ENCODE measurements at regions not wholly inside any gene's neighbourhood (a gene's known extent, or its start where the extent isn't known, plus 50 kb on each side); places are given as distances from the start of the nearest gene placed in this dataset.
A peak's percentile ranks its signal among the peaks of the same experiment; 100 is the strongest.
"Not testable (repeated sequence)": the region's sequence is repeated elsewhere in the genome, so short reads cannot be mapped to it uniquely, and the experiment has no call there.

DNA sequence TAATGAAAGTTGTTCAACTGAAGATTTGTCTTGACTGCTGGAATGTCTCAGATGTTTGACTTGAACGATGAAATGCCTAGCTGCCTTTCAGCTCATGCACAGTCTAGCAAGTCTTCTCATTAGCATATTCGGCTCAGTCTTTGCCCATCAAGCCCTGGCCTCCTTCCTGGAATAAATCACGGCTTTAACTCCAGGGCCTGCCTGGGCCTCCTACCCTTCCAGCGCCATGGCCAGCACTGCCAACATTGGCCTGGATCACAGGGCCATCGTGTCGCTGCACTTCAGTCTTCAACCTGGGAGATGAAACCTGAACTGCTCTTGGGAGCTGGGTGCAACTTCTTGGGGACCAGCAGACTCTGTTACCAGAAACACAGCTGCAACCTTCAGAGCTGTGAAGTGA, 126.7 kb upstream of the TMEM260 start:
- Mint-ChIP-seq H3K4me1 (ENCODE audit: low read depth in 2 of 2) (no peaks in the 10 kb centered on the region), H3K27me3 (peaks cover 49 to 51% of the 10 kb centered on the region in 2 donors), H3K27ac (no peak overlapping the region), H3K9me3 (no peaks in the 10 kb centered on the region), H3K4me3 (no peak overlapping the region), H3K36me3 (ENCODE audit: insufficient read depth) (no peaks in the 10 kb centered on the region)
- DNase-seq = no peak
- ATAC-seq (replicated peaks) = no peak

DNA sequence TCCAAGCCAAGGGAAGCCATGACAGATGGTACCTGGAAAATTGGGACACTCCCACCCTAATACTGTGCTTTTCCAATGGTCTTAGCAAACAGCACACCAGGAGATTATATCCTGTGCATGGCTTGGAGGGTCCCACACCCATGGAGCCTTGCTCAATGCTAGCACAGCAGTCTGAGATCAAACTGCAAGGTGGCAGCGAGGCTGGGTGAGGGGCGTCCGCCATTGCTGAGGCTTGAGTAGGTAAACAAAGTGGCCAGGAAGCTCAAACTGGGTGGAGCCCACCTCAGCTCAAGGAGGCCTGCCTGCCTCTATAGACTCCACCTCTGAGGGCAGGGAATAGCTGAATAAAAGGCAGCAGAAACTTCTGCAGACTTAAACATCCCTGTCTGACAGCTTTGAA, 124.9 kb upstream of the TMEM260 start:
- H3K27me3 Mint-ChIP-seq = peaks cover 38 to 48% of the 10 kb centered on the region in 2 donors
- H3K9me3 Mint-ChIP-seq; H3K4me1 Mint-ChIP-seq (ENCODE audit: low read depth in 2 of 2); H3K4me3 Mint-ChIP-seq; ATAC-seq (replicated peaks); H3K36me3 Mint-ChIP-seq (ENCODE audit: insufficient read depth); H3K27ac Mint-ChIP-seq; DNase-seq: not testable (repeated sequence)

DNA sequence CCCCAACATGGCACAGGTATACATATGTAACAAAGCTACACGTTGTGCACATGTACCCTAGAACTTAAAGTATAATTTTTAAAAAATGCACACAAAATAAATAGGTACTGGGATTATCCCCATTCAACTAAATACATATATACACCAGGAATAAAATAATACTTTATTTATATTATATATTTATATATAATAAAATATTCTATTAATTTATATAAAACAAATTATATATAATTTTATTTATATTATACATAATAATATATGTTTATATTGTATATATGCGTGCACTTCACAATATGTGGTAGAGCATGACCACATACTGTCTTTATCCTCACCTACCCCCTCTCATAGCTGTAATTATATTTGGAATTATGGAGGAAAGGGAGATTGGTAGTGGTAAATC, 119.1 kb upstream of the TMEM260 start:
- ATAC-seq (replicated peaks) = no peak
- no peak overlapping the region for H3K27ac Mint-ChIP-seq
- no peaks in the 10 kb centered on the region for H3K36me3 Mint-ChIP-seq (ENCODE audit: insufficient read depth)
- no peaks in the 10 kb centered on the region for H3K9me3 Mint-ChIP-seq
- no peak overlapping the region for H3K4me3 Mint-ChIP-seq
- no peak for DNase-seq
- no peaks in the 10 kb centered on the region for H3K4me1 Mint-ChIP-seq (ENCODE audit: low read depth in 2 of 2)
- H3K27me3 Mint-ChIP-seq = peaks cover 54 to 67% of the 10 kb centered on the region in 2 donors

DNA sequence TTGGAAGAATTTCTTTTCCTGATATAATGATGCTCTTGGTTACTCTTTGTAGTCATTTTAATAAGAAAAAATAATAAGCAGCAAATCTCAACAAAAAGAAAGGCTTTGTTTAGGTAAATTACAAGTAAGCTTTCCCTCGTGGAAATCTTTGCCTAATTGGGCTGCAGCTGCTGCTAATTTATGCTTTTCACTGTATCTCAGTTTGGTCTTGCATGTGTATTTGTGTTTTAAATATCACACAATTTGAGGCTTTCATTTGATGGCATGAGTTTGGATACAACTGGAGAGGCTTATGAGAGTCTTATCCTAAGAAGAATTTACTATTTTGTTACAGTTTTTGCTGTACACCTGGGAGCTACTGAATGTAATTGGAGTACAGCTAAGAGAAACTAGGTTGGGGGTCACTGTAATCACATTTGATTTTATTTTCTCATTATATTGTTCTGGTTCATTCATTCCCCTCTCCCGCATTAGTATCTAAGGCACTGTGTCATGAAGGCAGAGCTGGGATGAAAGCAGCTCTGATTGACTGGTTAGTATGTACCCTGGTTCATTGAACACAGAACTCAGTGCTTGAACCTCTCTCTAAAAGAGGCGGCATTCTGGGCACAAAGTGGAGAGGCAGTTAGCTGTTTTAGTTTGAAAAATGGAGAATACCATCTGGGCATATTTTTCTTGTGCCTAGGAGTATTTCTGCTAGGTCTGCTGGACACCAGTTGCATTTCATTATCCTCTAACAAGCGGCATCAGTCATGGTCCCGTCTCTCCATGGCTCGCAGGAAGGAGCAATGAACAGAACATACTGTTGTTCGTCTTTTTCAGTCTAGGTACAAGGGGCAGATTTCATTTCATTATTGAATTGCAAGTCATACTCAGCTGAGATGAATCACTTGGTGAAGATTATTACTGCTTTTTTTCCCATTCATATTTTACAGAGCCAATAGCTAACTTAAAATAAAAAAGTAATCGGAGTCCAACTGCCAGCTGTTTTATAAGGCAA, 118.0 kb upstream of the TMEM260 start:
- Mint-ChIP-seq H3K4me1 (ENCODE audit: low read depth in 2 of 2) (no peaks in the 10 kb centered on the region), H3K36me3 (ENCODE audit: insufficient read depth) (no peaks in the 10 kb centered on the region), H3K27me3 (peaks cover 54 to 65% of the 10 kb centered on the region in 2 donors), H3K4me3 (no peak overlapping the region), H3K9me3 (no peaks in the 10 kb centered on the region), H3K27ac (no peak overlapping the region)
- DNase-seq = no peak
- no peak for ATAC-seq (replicated peaks)

DNA sequence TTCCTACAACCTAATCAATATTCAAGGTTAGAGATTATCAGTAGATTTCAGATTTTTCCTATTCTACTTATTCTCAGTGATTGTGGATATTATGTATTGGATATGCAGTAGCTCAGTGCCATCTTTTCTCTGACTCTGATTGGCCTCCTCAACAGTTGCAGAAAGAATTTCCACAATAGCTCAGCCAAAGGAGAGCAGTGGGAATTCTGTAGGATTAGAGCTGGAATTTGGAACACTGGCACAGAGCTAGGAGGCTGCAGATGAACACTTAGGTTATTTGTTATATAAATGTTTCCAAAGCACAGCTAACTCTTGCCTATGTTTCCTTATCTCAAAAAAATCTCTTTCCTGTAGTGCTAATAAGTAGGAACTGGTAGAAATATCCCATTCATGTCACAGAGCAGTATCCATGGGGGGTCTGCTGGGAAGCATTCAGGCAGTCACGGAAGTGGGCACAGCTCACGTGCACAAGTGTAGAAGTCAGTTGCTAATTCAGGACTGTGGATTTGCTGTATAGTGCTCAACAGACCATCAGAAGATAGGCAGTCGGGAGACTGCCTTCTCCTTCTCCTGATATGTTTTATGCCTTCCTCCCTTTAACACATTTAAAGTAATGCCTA, 116.2 kb upstream of the TMEM260 start:
- Mint-ChIP-seq H3K27ac (no peak overlapping the region), H3K27me3 (peaks cover 42 to 49% of the 10 kb centered on the region in 2 donors), H3K4me3 (no peak overlapping the region), H3K36me3 (ENCODE audit: insufficient read depth) (no peaks in the 10 kb centered on the region), H3K9me3 (no peaks in the 10 kb centered on the region), H3K4me1 (ENCODE audit: low read depth in 2 of 2) (no peaks in the 10 kb centered on the region)
- DNase-seq (no peak), ATAC-seq (replicated peaks) (no peak)

DNA sequence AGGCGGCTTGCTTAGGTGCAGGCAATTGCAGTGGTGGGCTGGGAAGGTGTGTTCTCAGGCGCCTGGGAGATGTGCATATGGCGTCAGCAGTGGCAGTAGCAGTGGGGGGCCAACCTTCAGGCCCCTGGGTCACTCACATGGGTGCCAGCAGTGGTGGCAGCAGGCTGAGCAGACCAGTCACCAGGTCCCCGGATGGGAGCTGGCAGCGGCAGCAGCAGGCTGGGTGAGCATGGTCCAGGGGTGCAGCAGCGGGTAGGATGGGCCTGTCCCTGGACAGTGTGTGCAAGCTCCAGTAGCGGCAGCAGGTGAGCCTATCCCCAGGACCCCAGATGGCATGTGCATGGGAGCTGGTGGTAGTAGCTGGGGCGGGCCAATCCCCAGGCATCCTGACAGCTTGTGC, 108.5 kb upstream of the TMEM260 start:
- ATAC-seq (replicated peaks) (no peak), DNase-seq (no peak)
- peaks cover 16 to 17% of the 10 kb centered on the region in 2 donors for H3K27me3 Mint-ChIP-seq
- no peaks in the 10 kb centered on the region for H3K9me3 Mint-ChIP-seq
- H3K36me3 Mint-ChIP-seq (ENCODE audit: insufficient read depth) = no peaks in the 10 kb centered on the region
- no peaks in the 10 kb centered on the region for H3K4me1 Mint-ChIP-seq (ENCODE audit: low read depth in 2 of 2)
- H3K4me3 Mint-ChIP-seq = no peak overlapping the region
- H3K27ac Mint-ChIP-seq = no peak overlapping the region

DNA sequence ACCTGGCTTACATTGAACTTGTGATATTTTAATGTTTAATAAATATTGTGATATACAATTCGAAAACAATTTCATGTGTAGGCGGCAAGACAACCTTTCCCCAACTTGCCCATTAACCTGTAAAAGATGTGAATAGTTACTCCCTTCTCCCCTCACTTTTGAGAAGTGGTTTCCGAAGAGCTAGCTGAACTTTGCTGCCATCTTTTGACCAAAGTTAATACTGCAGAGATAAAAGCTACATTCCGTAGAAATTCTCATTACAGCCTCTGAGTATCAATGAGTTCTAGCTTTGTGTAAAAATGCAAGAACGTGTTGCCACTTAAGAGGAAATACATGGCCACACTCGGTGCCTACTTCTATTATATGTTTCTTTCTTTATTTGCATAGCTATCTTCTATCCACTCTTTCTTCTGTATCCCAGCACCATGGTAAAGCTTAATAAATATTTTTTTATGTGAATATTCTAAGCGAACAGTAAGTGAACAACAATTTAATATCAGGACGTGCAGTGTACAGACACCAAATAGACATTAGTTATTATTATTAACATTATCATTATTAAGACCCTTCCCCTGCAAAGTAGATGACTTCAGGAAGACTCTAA, 105.1 kb upstream of the TMEM260 start:
- Mint-ChIP-seq H3K27me3 (peaks cover 17 to 23% of the 10 kb centered on the region in 2 donors), H3K27ac (no peak overlapping the region), H3K9me3 (no peaks in the 10 kb centered on the region), H3K36me3 (ENCODE audit: insufficient read depth) (no peaks in the 10 kb centered on the region), H3K4me3 (no peak overlapping the region), H3K4me1 (ENCODE audit: low read depth in 2 of 2) (no peaks in the 10 kb centered on the region)
- DNase-seq (peak; percentile 10 to 31 (median 10)), ATAC-seq (replicated peaks) (peak; percentile 36)

DNA sequence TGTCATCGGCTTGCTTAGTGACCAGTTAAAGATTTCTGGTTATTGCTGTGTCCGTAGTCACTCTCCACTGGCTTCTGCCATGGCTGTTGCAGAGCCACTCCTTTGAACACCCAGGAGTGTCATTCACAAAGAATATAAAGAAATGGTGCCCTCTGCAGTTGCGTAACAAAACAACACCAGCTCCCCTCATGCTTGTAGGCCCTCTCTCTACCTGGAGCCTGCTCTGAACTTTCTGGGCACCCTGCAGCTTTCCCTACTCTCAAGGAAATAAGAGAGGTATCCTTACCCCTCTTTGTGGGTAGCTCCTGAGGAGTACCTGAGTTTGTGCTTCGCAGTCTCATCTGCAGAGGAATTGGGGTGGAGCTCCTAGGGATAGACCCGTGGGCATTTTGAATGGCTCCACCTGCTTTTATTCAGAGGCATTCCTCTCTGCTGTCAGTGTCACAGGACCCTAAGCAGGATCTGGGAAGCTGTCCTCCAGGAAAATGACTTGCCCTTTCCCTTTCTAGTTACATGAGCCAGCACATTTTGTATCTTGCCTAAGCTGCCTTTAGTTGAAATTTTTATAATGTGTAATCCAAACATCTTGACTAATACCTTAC, 97.2 kb upstream of the TMEM260 start:
- Mint-ChIP-seq H3K9me3 (no peaks in the 10 kb centered on the region), H3K27ac (no peak overlapping the region), H3K4me3 (no peak overlapping the region), H3K4me1 (ENCODE audit: low read depth in 2 of 2) (no peaks in the 10 kb centered on the region), H3K27me3 (peaks cover 21 to 46% of the 10 kb centered on the region in 2 donors), H3K36me3 (ENCODE audit: insufficient read depth) (peaks cover 4% of the 10 kb centered on the region)
- no peak for DNase-seq
- no peak for ATAC-seq (replicated peaks)

DNA sequence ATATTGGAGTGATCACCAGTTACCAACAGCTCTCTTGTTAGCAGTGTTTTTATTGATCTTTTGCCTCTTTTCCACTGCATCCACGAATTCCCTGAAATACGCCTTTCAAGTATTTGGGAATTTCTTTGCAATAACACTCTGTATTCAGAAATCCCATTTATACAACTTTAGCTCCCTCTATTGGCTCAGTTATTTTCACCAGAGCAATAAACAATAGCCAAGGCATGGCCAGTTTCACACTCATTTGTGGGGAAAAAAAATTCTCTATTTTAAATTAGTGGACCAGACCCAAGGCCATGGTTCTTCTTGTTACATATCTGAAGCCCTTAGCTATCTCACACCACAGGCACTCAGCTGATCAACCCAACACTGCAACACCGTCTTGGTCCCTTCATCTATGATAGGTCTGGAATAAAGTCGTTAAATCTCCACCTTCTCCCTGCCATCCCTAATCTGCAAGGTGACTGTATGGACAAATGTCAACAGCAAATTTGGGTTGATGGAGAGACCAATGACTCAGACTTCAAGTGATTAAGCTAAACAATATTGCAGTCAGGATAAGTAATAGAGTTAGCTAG, 92.4 kb upstream of the TMEM260 start:
- Mint-ChIP-seq H3K4me1 (ENCODE audit: low read depth in 2 of 2) (peaks cover 0 to 4% of the 10 kb centered on the region in 2 donors), H3K4me3 (no peak overlapping the region), H3K27ac (no peak overlapping the region), H3K9me3 (no peaks in the 10 kb centered on the region), H3K27me3 (peaks cover 14 to 42% of the 10 kb centered on the region in 2 donors), H3K36me3 (ENCODE audit: insufficient read depth) (peaks cover 4% of the 10 kb centered on the region)
- no peak for ATAC-seq (replicated peaks)
- DNase-seq = no peak

DNA sequence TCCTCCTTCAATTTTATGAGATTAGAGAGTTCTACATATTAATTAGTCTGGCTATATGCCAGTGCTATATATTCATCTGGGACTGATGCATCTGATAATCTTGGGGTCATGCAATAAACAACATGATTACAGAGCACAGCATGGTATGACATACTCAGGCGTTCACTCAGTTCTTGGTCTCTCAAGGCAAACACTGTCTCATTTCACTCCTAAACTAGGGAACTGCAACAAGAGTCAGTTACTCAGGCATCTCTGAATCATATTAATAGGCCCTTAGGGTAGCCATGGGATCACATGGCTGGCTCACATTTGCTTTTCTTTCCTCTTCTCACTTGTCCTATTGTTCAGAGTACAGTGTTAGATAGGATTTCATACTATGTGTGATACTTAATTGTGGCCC, 91.8 kb upstream of the TMEM260 start:
- Mint-ChIP-seq H3K36me3 (ENCODE audit: insufficient read depth) (no peaks in the 10 kb centered on the region), H3K27me3 (peaks cover 8 to 36% of the 10 kb centered on the region in 2 donors)
- DNase-seq = no peak

DNA sequence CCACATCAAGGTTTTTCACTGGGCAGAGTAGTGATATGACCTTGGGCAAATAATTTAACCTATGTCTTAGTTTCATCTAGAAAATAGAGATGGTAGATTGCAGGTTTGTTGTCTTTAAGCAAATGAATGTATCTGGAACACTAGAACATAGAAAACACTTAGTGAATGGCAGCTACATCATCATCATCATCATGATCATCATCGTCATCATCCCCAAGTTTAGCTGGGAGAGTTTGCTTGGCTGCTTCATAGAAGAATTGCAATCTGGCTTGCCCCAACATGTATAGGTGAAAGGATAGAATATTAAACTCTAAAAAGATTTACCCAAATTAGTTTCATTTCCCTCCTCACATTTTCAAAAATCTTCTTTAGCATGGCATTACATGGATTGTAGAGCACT, 91.3 kb upstream of the TMEM260 start:
- ATAC-seq (replicated peaks) = no peak

More for the DNA sequence above, 91.8 kb upstream of the TMEM260 start:
- Mint-ChIP-seq H3K9me3 (no peaks in the 10 kb centered on the region), H3K27ac (no peak overlapping the region), H3K4me3 (no peak overlapping the region), H3K4me1 (ENCODE audit: low read depth in 2 of 2) (peaks cover 0 to 4% of the 10 kb centered on the region in 2 donors)
- ATAC-seq (replicated peaks) = no peak

DNA sequence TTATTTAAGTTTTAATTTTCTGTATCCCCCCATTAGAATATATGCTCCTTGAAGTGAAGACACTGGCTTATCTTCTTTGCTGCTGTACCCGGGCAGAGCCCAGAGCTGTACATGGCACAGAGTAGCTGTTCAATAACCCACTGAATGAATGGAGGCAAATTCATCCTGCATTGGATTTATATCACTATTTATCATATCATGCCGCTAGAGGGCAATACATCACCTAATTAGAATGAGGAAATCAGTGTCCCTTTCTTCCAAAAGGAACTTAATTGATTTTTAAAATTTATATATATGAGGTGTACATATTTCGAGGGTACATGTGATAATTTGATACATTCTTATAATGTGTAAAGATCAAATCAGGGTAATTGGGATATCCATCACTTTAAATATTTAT, 89.2 kb upstream of the TMEM260 start:
- no peak for DNase-seq
- Mint-ChIP-seq H3K4me1 (ENCODE audit: low read depth in 2 of 2) (peaks cover 0 to 4% of the 10 kb centered on the region in 2 donors), H3K27ac (no peak overlapping the region), H3K4me3 (no peak overlapping the region), H3K9me3 (no peaks in the 10 kb centered on the region), H3K36me3 (ENCODE audit: insufficient read depth) (no peaks in the 10 kb centered on the region), H3K27me3 (peaks cover 6 to 20% of the 10 kb centered on the region in 2 donors)
- no peak for ATAC-seq (replicated peaks)

More for the DNA sequence above, 91.3 kb upstream of the TMEM260 start:
- Mint-ChIP-seq H3K4me1 (ENCODE audit: low read depth in 2 of 2) (peaks cover 0 to 4% of the 10 kb centered on the region in 2 donors), H3K36me3 (ENCODE audit: insufficient read depth) (no peaks in the 10 kb centered on the region), H3K27ac (no peak overlapping the region), H3K27me3 (peaks cover 6 to 31% of the 10 kb centered on the region in 2 donors), H3K4me3 (no peak overlapping the region), H3K9me3 (no peaks in the 10 kb centered on the region)
- no peak for DNase-seq

Data from effector memory CD8-positive, alpha-beta T cell (primary cell).